A549 (cell line): ENCODE measurements at regions not wholly inside any gene's neighbourhood (a gene's known extent, or its start where the extent isn't known, plus 50 kb on each side); places are given as distances from the start of the nearest gene placed in this dataset.

Experiments
- ATAC-seq, 2 experiments: fragments of 200-7000 bp in 1 of 2; fragments of >200 bp in 1 of 2; cut with Nextera tagmentation in 1 of 2; cut with Tn5 transposase in 1 of 2; 3 replicates each; pipeline versions ENCODE4 v1.8.0 to v1.9.1; 2018 to 2020; ENCODE audit warnings: mild to moderate bottlenecking in 1 of 2, moderate library complexity in 1 of 2
- CTCF ChIA-PET: fragments of 300-600 bp; sonication (Branson Sonifier 250); formaldehyde crosslinking; extraction: SDS; loops from one replicate; lab custom pipeline; 2021; ENCODE audit warnings: antibody characterized with exemption, inconsistent platforms; lab: Yijun Ruan, JAX
- POLR2A ChIA-PET: fragments of 350-600 bp; formaldehyde crosslinking; extraction: SDS; loops from one replicate; lab custom pipeline; 2021; ENCODE audit warnings: antibody characterized with exemption, inconsistent platforms; lab: Yijun Ruan, JAX
- DNase-seq, 2 experiments: peaks; one replicate each; pipeline versions ENCODE4 v3.0.0 to v3.0.0-alpha.2; 2011 to 2016; ENCODE audit warnings: low read depth in 1 of 2, low spot score in 1 of 2
- FAIRE-seq: peaks from 2 replicates; lab custom pipeline; 2011; peaks lifted over from hg19 to GRCh38; lab: Jason Lieb, UNC
- H3K27ac ChIP-seq, 2 experiments: fragments of >200 bp; sonication (Bioruptor Twin); formaldehyde crosslinking; 3 replicates each; pipeline ENCODE4 v1.5.1; 2016 to 2017
- H3K4me1 ChIP-seq: fragments of >200 bp; sonication (Bioruptor Twin); formaldehyde crosslinking; 3 replicates; pipeline ENCODE4 v1.6.1; 2016
- H3K4me2 ChIP-seq: fragments of >200 bp; sonication (Bioruptor Twin); formaldehyde crosslinking; 3 replicates; pipeline ENCODE4 v1.6.1; 2016
- H3K4me3 ChIP-seq: fragments of >200 bp; sonication (Bioruptor Twin); formaldehyde crosslinking; 3 replicates; pipeline ENCODE4 v1.5.1; 2016
- H3K9me3 ChIP-seq: fragments of >200 bp; sonication (Bioruptor Twin); formaldehyde crosslinking; 3 replicates; pipeline ENCODE4 v1.6.1; 2016
- BHLHE40 ChIP-seq: IDR thresholded peaks from 2 replicates; pipeline ENCODE4 v1.6.1; 2012; ENCODE audit warnings: low read depth, low read length, inconsistent platforms
- CBX8 ChIP-seq: fragments of 200-600 bp; sonication (generic); IDR thresholded peaks from 2 replicates; pipeline ENCODE4 v1.6.1; 2016
- CEBPB ChIP-seq, 2 experiments: fragments of >200 bp in 1 of 2; sonication (Bioruptor Twin) in 1 of 2; formaldehyde crosslinking in 1 of 2; IDR thresholded peaks; 2 replicates each; pipeline ENCODE4 v1.6.1; 2012 to 2016
- EP300 ChIP-seq, 2 experiments: fragments of >200 bp; sonication (Bioruptor Twin); formaldehyde crosslinking; IDR thresholded peaks; 2 replicates in 1 of 2; 3 replicates in 1 of 2; pipeline ENCODE4 v1.6.1; 2016 to 2017
- ESRRA ChIP-seq: fragments of 150-350 bp; IDR thresholded peaks from 2 replicates; pipeline ENCODE4 v1.6.1; 2014; ENCODE audit warnings: mild to moderate bottlenecking, low read length, borderline replicate concordance
- FOSB ChIP-seq: fragments of 250-450 bp; sonication (Bioruptor Pico); IDR thresholded peaks from 2 replicates; pipeline ENCODE4 v1.5.0; 2020; ENCODE audit warnings: mild to moderate bottlenecking, moderate library complexity
- GATA3 ChIP-seq: IDR thresholded peaks from 2 replicates; pipeline ENCODE4 v1.6.1; 2012; ENCODE audit warnings: borderline replicate concordance
- HDAC2 ChIP-seq: fragments of 200-600 bp; sonication (generic); IDR thresholded peaks from 2 replicates; pipeline ENCODE4 v1.6.1; 2016
- HOXA7 ChIP-seq: fragments of 250-450 bp; sonication (Bioruptor Pico); IDR thresholded peaks from 2 replicates; pipeline ENCODE4 v1.5.0; 2020; ENCODE audit warnings: mild to moderate bottlenecking, moderate library complexity
- KDM1A ChIP-seq: fragments of 200-600 bp; sonication (generic); IDR thresholded peaks from 2 replicates; pipeline ENCODE4 v1.6.1; 2016; ENCODE audit warnings: low read depth, mild to moderate bottlenecking
- MAFK ChIP-seq: fragments of 450-650 bp; IDR thresholded peaks from 2 replicates; pipeline ENCODE4 v1.6.1; 2014; ENCODE audit not compliant: partially characterized antibody
- MAZ ChIP-seq: fragments of 150-350 bp; IDR thresholded peaks from 2 replicates; pipeline ENCODE4 v1.6.1; 2014; ENCODE audit warnings: antibody characterized with exemption, low read depth, low read length, borderline replicate concordance
- NFE2L2 ChIP-seq: fragments of 150-350 bp; conservative IDR thresholded peaks from 2 replicates; pipeline ENCODE4 v1.6.1; 2014; ENCODE audit warnings: low read length
- NR3C1 ChIP-seq: fragments of >200 bp; sonication (Bioruptor Twin); formaldehyde crosslinking; IDR thresholded peaks from 3 replicates; pipeline ENCODE4 v1.6.1; 2017
- PHF8 ChIP-seq: fragments of 200-600 bp; sonication (generic); IDR thresholded peaks from 2 replicates; pipeline ENCODE4 v1.6.1; 2016; ENCODE audit warnings: low read depth, mild to moderate bottlenecking, antibody characterized with exemption, moderate library complexity, borderline replicate concordance
- POLR2A ChIP-seq: IDR thresholded peaks from 2 replicates; pipeline ENCODE4 v1.6.1; 2012; ENCODE audit warnings: mild to moderate bottlenecking, low read length
- POLR2AphosphoS2 ChIP-seq: conservative IDR thresholded peaks from 2 replicates; pipeline ENCODE4 v1.6.1; 2012; ENCODE audit warnings: low read length, improper control_type of control experiment, inconsistent platforms
- RARB ChIP-seq: fragments of 250-450 bp; sonication (Bioruptor Pico); IDR thresholded peaks from 2 replicates; pipeline ENCODE4 v1.8.0; 2021; ENCODE audit warnings: mild to moderate bottlenecking, moderate library complexity
- SMC3 ChIP-seq: fragments of >200 bp; sonication (Bioruptor Twin); formaldehyde crosslinking; IDR thresholded peaks from 3 replicates; pipeline ENCODE4 v1.6.1; 2018; ENCODE audit warnings: inconsistent platforms
- SREBF2 ChIP-seq: fragments of 450-650 bp; IDR thresholded peaks from 2 replicates; pipeline ENCODE4 v1.6.1; 2014; ENCODE audit warnings: mild to moderate bottlenecking, moderate library complexity
- ZC3H11A ChIP-seq: fragments of 450-650 bp; IDR thresholded peaks from 2 replicates; pipeline ENCODE4 v1.6.1; 2014; ENCODE audit warnings: antibody characterized with exemption, mild to moderate bottlenecking
- ZSCAN20 ChIP-seq: fragments of 250-450 bp; sonication (Bioruptor Pico); IDR thresholded peaks from 2 replicates; pipeline ENCODE4 v1.8.0; 2022; ENCODE audit warnings: mild to moderate bottlenecking, moderate library complexity
- WGBS: methylation state at CpG from one replicate; pipeline ENCODE4 v1.1.6; 2017; ENCODE audit errors: missing lambda C conversion rate; 5-methylcytosine and 5-hydroxymethylcytosine counted together
- TF ChIP-seq, protein P1 (sequence below): fragments of 200-600 bp; sonication (generic); IDR thresholded peaks from 2 replicates; pipeline ENCODE4 v1.6.1; 2016; ENCODE audit warnings: antibody characterized with exemption, mild to moderate bottlenecking, moderate library complexity
- TF ChIP-seq, protein P2 (sequence below): IDR thresholded peaks from 2 replicates; pipeline ENCODE4 v1.6.1; 2012
- TF ChIP-seq, protein P3 (sequence below): IDR thresholded peaks from 2 replicates; pipeline ENCODE4 v1.6.1; 2012; ENCODE audit warnings: low read depth, borderline replicate concordance

DNA sequence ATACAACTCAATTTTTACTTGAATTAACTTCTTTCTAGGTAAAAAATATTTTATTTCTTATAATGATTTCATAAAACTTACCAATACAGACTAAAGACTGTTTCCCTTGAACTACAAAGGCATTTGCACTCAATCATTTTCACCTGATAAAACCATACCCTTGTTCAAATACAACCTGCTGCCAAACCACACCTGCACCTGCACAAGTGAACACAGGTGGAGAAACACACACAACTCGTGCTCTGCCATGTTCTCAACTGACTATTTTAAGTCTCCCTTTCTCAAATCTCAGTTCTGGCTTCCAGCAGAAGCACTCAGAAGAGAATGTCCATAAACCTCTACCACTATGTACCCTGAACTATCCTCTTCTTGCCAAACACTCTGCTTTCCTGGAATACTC lies 1892.1 kb downstream of the MAT2B start:
- Histone ChIP-seq H3K4me2 (no peak overlapping the region), H3K4me1 (no peaks in the 10 kb centered on the region), H3K4me3 (no peak overlapping the region), H3K9me3 (no peaks in the 10 kb centered on the region), H3K27ac (no peak overlapping the region)
- 0% methylated on average over 1 of the region's 1 CpG for WGBS
- no peak for DNase-seq
- no peak for FAIRE-seq
- TF ChIP-seq ESRRA = no peak
- TF ChIP-seq CBX8 = no peak
- TF ChIP-seq BHLHE40 = no peak
- TF ChIP-seq, protein P1, sequence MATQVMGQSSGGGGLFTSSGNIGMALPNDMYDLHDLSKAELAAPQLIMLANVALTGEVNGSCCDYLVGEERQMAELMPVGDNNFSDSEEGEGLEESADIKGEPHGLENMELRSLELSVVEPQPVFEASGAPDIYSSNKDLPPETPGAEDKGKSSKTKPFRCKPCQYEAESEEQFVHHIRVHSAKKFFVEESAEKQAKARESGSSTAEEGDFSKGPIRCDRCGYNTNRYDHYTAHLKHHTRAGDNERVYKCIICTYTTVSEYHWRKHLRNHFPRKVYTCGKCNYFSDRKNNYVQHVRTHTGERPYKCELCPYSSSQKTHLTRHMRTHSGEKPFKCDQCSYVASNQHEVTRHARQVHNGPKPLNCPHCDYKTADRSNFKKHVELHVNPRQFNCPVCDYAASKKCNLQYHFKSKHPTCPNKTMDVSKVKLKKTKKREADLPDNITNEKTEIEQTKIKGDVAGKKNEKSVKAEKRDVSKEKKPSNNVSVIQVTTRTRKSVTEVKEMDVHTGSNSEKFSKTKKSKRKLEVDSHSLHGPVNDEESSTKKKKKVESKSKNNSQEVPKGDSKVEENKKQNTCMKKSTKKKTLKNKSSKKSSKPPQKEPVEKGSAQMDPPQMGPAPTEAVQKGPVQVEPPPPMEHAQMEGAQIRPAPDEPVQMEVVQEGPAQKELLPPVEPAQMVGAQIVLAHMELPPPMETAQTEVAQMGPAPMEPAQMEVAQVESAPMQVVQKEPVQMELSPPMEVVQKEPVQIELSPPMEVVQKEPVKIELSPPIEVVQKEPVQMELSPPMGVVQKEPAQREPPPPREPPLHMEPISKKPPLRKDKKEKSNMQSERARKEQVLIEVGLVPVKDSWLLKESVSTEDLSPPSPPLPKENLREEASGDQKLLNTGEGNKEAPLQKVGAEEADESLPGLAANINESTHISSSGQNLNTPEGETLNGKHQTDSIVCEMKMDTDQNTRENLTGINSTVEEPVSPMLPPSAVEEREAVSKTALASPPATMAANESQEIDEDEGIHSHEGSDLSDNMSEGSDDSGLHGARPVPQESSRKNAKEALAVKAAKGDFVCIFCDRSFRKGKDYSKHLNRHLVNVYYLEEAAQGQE = no peak
- TF ChIP-seq SREBF2 = no peak
- TF ChIP-seq NFE2L2 = no peak
- no peak for TF ChIP-seq NR3C1
- TF ChIP-seq EP300 (IDR thresholded peaks at IDR 0.05) = no peak
- TF ChIP-seq ZC3H11A = no peak
- no peak for TF ChIP-seq RARB (CRISPR knock-in tag)
- no peak for TF ChIP-seq MAFK
- no peak for TF ChIP-seq ZSCAN20
- TF ChIP-seq FOSB (CRISPR knock-in tag) = no peak
- TF ChIP-seq, protein P2, sequence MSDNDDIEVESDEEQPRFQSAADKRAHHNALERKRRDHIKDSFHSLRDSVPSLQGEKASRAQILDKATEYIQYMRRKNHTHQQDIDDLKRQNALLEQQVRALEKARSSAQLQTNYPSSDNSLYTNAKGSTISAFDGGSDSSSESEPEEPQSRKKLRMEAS = no peak
- no peak for TF ChIP-seq POLR2AphosphoS2
- no peak for TF ChIP-seq CEBPB (IDR thresholded peaks at IDR 0.05)
- no peak for TF ChIP-seq GATA3
- TF ChIP-seq PHF8 = no peak
- ATAC-seq = no peak
- CTCF ChIA-PET = no interaction called here
- POLR2A ChIA-PET = no interaction called here

DNA sequence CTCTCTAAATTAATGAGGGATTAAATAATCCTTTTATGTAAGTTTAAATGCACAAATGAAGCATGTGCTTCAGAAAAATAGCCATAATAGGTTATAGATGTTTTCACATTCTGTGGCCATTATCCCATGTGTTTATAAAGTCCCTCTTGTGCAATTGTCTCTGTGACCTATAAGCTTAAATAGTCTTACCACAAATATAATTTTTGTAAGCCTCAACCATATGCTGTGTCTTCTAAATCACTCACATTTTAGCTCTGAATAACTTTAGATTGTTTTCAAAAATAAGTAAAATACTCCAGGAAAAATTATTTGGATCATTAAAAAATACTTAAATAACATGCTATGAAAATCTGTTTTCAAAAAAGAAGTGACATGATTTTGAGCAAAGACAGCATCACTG lies 1894.7 kb downstream of the MAT2B start:
- CTCF ChIA-PET = no interaction called here
- H3K9me3 ChIP-seq = no peaks in the 10 kb centered on the region
- H3K4me2 ChIP-seq = no peak overlapping the region
- H3K27ac ChIP-seq = no peak overlapping the region
- ATAC-seq = no peak
- H3K4me3 ChIP-seq = no peak overlapping the region
- FAIRE-seq = no peak
- no peaks in the 10 kb centered on the region for H3K4me1 ChIP-seq
- POLR2A ChIA-PET = no interaction called here
- TF ChIP-seq HOXA7 (CRISPR knock-in tag) (no peak), NFE2L2 (no peak), ZC3H11A (no peak), HDAC2 (no peak), MAZ (no peak), POLR2A (no peak), KDM1A (no peak), SMC3 (no peak)
- TF ChIP-seq, protein P3, sequence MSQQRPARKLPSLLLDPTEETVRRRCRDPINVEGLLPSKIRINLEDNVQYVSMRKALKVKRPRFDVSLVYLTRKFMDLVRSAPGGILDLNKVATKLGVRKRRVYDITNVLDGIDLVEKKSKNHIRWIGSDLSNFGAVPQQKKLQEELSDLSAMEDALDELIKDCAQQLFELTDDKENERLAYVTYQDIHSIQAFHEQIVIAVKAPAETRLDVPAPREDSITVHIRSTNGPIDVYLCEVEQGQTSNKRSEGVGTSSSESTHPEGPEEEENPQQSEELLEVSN = no peak
- TF ChIP-seq, protein P2 = no peak
- DNase-seq = no peak
